ENCODE measurements at regions not wholly inside any gene's neighbourhood (a gene's known extent, or its start where the extent isn't known, plus 50 kb on each side); places are given as distances from the start of the nearest gene placed in this dataset.

GRCh38 chr9:99365233-99365980, 143.3 kb downstream of the SEC61B start:
- intact Hi-C loops (cut with micrococcal nuclease): no loop called here

- intact Hi-C loops (cut with micrococcal nuclease): no loop called here
These were observed 144.1 kb downstream of the SEC61B start for GRCh38 chr9:99366183-99366582.

GRCh38 chr9:99366621-99367020, 144.5 kb downstream of the SEC61B start:
- intact Hi-C loops (cut with micrococcal nuclease): no loop called here

- intact Hi-C loops (cut with micrococcal nuclease): no loop called here
These were observed 146.6 kb downstream of the SEC61B start for GRCh38 chr9:99368341-99369326.

- intact Hi-C loops (cut with micrococcal nuclease): no loop called here
These were observed 147.2 kb downstream of the SEC61B start for GRCh38 chr9:99369327-99369722.

GRCh38 chr9:99370376-99370775, 148.3 kb downstream of the SEC61B start:
- intact Hi-C loops (cut with micrococcal nuclease): no loop called here

GRCh38 chr9:99371376-99371775, 149.3 kb downstream of the SEC61B start:
- intact Hi-C loops (cut with micrococcal nuclease): no loop called here

GRCh38 chr9:99373912-99374311, 151.8 kb downstream of the SEC61B start:
- intact Hi-C loops (cut with micrococcal nuclease): no loop called here

GRCh38 chr9:99374793-99375192, 152.7 kb downstream of the SEC61B start:
- intact Hi-C loops (cut with micrococcal nuclease): no loop called here

- intact Hi-C loops (cut with micrococcal nuclease): no loop called here
These were observed 153.4 kb downstream of the SEC61B start for GRCh38 chr9:99375481-99375880.

- intact Hi-C loops (cut with micrococcal nuclease): no loop called here
These were observed 156.0 kb downstream of the SEC61B start for GRCh38 chr9:99377790-99378775.

GRCh38 chr9:99383536-99383935, 161.5 kb downstream of the SEC61B start:
- intact Hi-C loops (cut with micrococcal nuclease): no loop called here

- intact Hi-C loops (cut with micrococcal nuclease): no loop called here
These were observed 163.1 kb downstream of the SEC61B start for GRCh38 chr9:99385215-99385614.

- intact Hi-C loops (cut with micrococcal nuclease): no loop called here
These were observed 163.8 kb downstream of the SEC61B start for GRCh38 chr9:99385814-99386279.

- intact Hi-C loops (cut with micrococcal nuclease): no loop called here
These were observed 165.3 kb downstream of the SEC61B start for GRCh38 chr9:99387431-99387830.

GRCh38 chr9:99389087-99390033, 167.3 kb downstream of the SEC61B start:
- intact Hi-C loops (cut with micrococcal nuclease): no loop called here

GRCh38 chr9:99391937-99392594, 170.0 kb downstream of the SEC61B start:
- intact Hi-C loops (cut with micrococcal nuclease): no loop called here

GRCh38 chr9:99392986-99393385, 170.9 kb downstream of the SEC61B start:
- intact Hi-C loops (cut with micrococcal nuclease): no loop called here

GRCh38 chr9:99393993-99394392, 171.9 kb downstream of the SEC61B start:
- intact Hi-C loops (cut with micrococcal nuclease): no loop called here
